ENCODE measurements at regions not wholly inside any gene's neighbourhood (a gene's known extent, or its start where the extent isn't known, plus 50 kb on each side); places are given as distances from the start of the nearest gene placed in this dataset.
"Not testable (repeated sequence)": the region's sequence is repeated elsewhere in the genome, so short reads cannot be mapped to it uniquely, and the experiment has no call there.

- H3K4me3 ChIP-seq (ENCODE audit: low read depth in 1 of 5, low read length in 5 of 5); H3K36me3 ChIP-seq (ENCODE audit: control insufficient read depth in 5 of 5, insufficient read depth in 5 of 5, low read length in 5 of 5); H3K4me1 ChIP-seq (ENCODE audit: control insufficient read depth in 5 of 5, insufficient read depth in 5 of 5, low read length in 5 of 5): not testable (repeated sequence)
Measured at GRCh38 chr14:106741086-106741827, 1214.9 kb downstream of the TMEM121 start.

GRCh38 chr14:106745016-106745767, 1218.8 kb downstream of the TMEM121 start:
- not testable (repeated sequence) for H3K4me1 ChIP-seq (ENCODE audit: control insufficient read depth in 5 of 5, insufficient read depth in 5 of 5, low read length in 5 of 5); H3K36me3 ChIP-seq (ENCODE audit: control insufficient read depth in 5 of 5, insufficient read depth in 5 of 5, low read length in 5 of 5); H3K4me3 ChIP-seq (ENCODE audit: low read depth in 1 of 5, low read length in 5 of 5); H3K27me3 ChIP-seq (ENCODE audit: control insufficient read depth in 5 of 5, insufficient read depth in 4 of 5, low read length in 5 of 5); H3K9ac ChIP-seq (ENCODE audit: low read length in 5 of 5); H3K27ac ChIP-seq (ENCODE audit: low read depth, low read length); H3K9me3 ChIP-seq (ENCODE audit: control insufficient read depth in 5 of 5, low read length in 5 of 5)

More at GRCh38 chr14:106741086-106741827, 1214.9 kb downstream of the TMEM121 start:
- H3K9me3 ChIP-seq (ENCODE audit: control insufficient read depth in 5 of 5, low read length in 5 of 5); H3K27ac ChIP-seq (ENCODE audit: low read depth, low read length); H3K27me3 ChIP-seq (ENCODE audit: control insufficient read depth in 5 of 5, insufficient read depth in 4 of 5, low read length in 5 of 5); H3K9ac ChIP-seq (ENCODE audit: low read length in 5 of 5): not testable (repeated sequence)

DNA sequence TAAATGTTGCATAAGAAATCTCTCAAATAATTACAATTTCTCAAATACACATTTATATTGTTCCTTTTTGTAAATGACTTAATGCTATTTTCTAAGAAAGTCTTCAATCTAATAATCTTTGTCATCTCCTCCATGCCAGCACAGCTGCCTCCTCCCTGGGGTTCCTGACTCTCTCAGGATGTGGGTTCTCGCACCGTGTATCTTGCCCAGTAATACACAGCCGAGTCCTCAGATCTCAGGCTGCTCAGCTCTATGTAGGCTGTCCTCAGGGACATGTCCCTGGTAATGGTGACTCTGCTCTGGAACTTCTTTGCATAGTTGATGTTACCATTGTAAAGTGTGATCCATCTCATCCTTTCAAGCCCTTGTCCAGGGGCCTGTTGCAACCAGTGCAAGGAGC, 1223.7 kb downstream of the TMEM121 start:
- H3K4me3 ChIP-seq (ENCODE audit: low read depth in 1 of 5, low read length in 5 of 5); H3K9me3 ChIP-seq (ENCODE audit: control insufficient read depth in 5 of 5, low read length in 5 of 5); H3K4me1 ChIP-seq (ENCODE audit: control insufficient read depth in 5 of 5, insufficient read depth in 5 of 5, low read length in 5 of 5); H3K36me3 ChIP-seq (ENCODE audit: control insufficient read depth in 5 of 5, insufficient read depth in 5 of 5, low read length in 5 of 5); H3K27me3 ChIP-seq (ENCODE audit: control insufficient read depth in 5 of 5, insufficient read depth in 4 of 5, low read length in 5 of 5); H3K9ac ChIP-seq (ENCODE audit: low read length in 5 of 5); H3K27ac ChIP-seq (ENCODE audit: low read depth, low read length): not testable (repeated sequence)

- H3K4me1 ChIP-seq (ENCODE audit: control insufficient read depth in 5 of 5, insufficient read depth in 5 of 5, low read length in 5 of 5); H3K27ac ChIP-seq (ENCODE audit: low read depth, low read length); H3K4me3 ChIP-seq (ENCODE audit: low read depth in 1 of 5, low read length in 5 of 5); H3K9ac ChIP-seq (ENCODE audit: low read length in 5 of 5); H3K27me3 ChIP-seq (ENCODE audit: control insufficient read depth in 5 of 5, insufficient read depth in 4 of 5, low read length in 5 of 5); H3K36me3 ChIP-seq (ENCODE audit: control insufficient read depth in 5 of 5, insufficient read depth in 5 of 5, low read length in 5 of 5); H3K9me3 ChIP-seq (ENCODE audit: control insufficient read depth in 5 of 5, low read length in 5 of 5): not testable (repeated sequence)
Measured at GRCh38 chr14:106753751-106754150, 1227.4 kb downstream of the TMEM121 start.

- not testable (repeated sequence) for H3K27ac ChIP-seq (ENCODE audit: low read depth, low read length); H3K9me3 ChIP-seq (ENCODE audit: control insufficient read depth in 5 of 5, low read length in 5 of 5); H3K27me3 ChIP-seq (ENCODE audit: control insufficient read depth in 5 of 5, insufficient read depth in 4 of 5, low read length in 5 of 5); H3K4me3 ChIP-seq (ENCODE audit: low read depth in 1 of 5, low read length in 5 of 5); H3K36me3 ChIP-seq (ENCODE audit: control insufficient read depth in 5 of 5, insufficient read depth in 5 of 5, low read length in 5 of 5); H3K4me1 ChIP-seq (ENCODE audit: control insufficient read depth in 5 of 5, insufficient read depth in 5 of 5, low read length in 5 of 5); H3K9ac ChIP-seq (ENCODE audit: low read length in 5 of 5)
Measured at GRCh38 chr14:106757444-106757843, 1231.1 kb downstream of the TMEM121 start.

GRCh38 chr14:106761886-106762816, 1235.8 kb downstream of the TMEM121 start:
- H3K4me3 ChIP-seq (ENCODE audit: low read depth in 1 of 5, low read length in 5 of 5); H3K27me3 ChIP-seq (ENCODE audit: control insufficient read depth in 5 of 5, insufficient read depth in 4 of 5, low read length in 5 of 5); H3K36me3 ChIP-seq (ENCODE audit: control insufficient read depth in 5 of 5, insufficient read depth in 5 of 5, low read length in 5 of 5); H3K4me1 ChIP-seq (ENCODE audit: control insufficient read depth in 5 of 5, insufficient read depth in 5 of 5, low read length in 5 of 5); H3K27ac ChIP-seq (ENCODE audit: low read depth, low read length); H3K9ac ChIP-seq (ENCODE audit: low read length in 5 of 5); H3K9me3 ChIP-seq (ENCODE audit: control insufficient read depth in 5 of 5, low read length in 5 of 5): not testable (repeated sequence)

GRCh38 chr14:106764968-106765369, 1238.6 kb downstream of the TMEM121 start:
- H3K27ac ChIP-seq (ENCODE audit: low read depth, low read length); H3K27me3 ChIP-seq (ENCODE audit: control insufficient read depth in 5 of 5, insufficient read depth in 4 of 5, low read length in 5 of 5): not testable (repeated sequence)

DNA sequence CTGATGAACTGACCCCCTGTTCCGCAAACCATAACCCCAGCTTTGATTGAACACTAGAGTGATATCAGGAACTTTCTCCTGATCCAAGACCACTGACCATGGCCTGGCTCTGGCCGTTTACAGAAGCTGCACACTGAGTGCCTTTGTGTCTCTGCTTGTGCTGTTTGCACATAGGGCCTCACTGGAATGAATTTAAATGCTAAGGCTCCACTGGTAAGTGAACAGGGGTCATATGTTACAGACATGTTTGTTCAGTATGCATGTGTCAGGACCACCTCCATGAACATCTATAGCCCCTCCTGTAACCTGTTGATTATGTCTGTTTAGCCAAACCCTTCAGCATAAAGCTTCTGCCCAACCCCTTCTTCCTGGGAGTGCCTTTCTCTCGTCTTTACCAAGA, 1239.8 kb downstream of the TMEM121 start:
- Histone ChIP-seq H3K27me3 (ENCODE audit: control insufficient read depth in 5 of 5, insufficient read depth in 4 of 5, low read length in 5 of 5) (no peaks in the 10 kb centered on the region), H3K27ac (ENCODE audit: low read depth, low read length) (no peak overlapping the region), H3K36me3 (ENCODE audit: control insufficient read depth in 5 of 5, insufficient read depth in 5 of 5, low read length in 5 of 5) (no peaks in the 10 kb centered on the region), H3K9ac (ENCODE audit: low read length in 5 of 5) (no peak overlapping the region), H3K4me1 (ENCODE audit: control insufficient read depth in 5 of 5, insufficient read depth in 5 of 5, low read length in 5 of 5) (no peaks in the 10 kb centered on the region), H3K9me3 (ENCODE audit: control insufficient read depth in 5 of 5, low read length in 5 of 5) (no peaks in the 10 kb centered on the region), H3K4me3 (ENCODE audit: low read depth in 1 of 5, low read length in 5 of 5) (no peak overlapping the region)

More at GRCh38 chr14:106764968-106765369, 1238.6 kb downstream of the TMEM121 start:
- not testable (repeated sequence) for H3K36me3 ChIP-seq (ENCODE audit: control insufficient read depth in 5 of 5, insufficient read depth in 5 of 5, low read length in 5 of 5); H3K9ac ChIP-seq (ENCODE audit: low read length in 5 of 5); H3K4me1 ChIP-seq (ENCODE audit: control insufficient read depth in 5 of 5, insufficient read depth in 5 of 5, low read length in 5 of 5); H3K9me3 ChIP-seq (ENCODE audit: control insufficient read depth in 5 of 5, low read length in 5 of 5); H3K4me3 ChIP-seq (ENCODE audit: low read depth in 1 of 5, low read length in 5 of 5)

- not testable (repeated sequence) for H3K9ac ChIP-seq (ENCODE audit: low read length in 5 of 5); H3K27me3 ChIP-seq (ENCODE audit: control insufficient read depth in 5 of 5, insufficient read depth in 4 of 5, low read length in 5 of 5); H3K4me3 ChIP-seq (ENCODE audit: low read depth in 1 of 5, low read length in 5 of 5); H3K27ac ChIP-seq (ENCODE audit: low read depth, low read length); H3K4me1 ChIP-seq (ENCODE audit: control insufficient read depth in 5 of 5, insufficient read depth in 5 of 5, low read length in 5 of 5); H3K36me3 ChIP-seq (ENCODE audit: control insufficient read depth in 5 of 5, insufficient read depth in 5 of 5, low read length in 5 of 5); H3K9me3 ChIP-seq (ENCODE audit: control insufficient read depth in 5 of 5, low read length in 5 of 5)
Measured at GRCh38 chr14:106766551-106767277, 1240.3 kb downstream of the TMEM121 start.
